Endothelial cell of umbilical vein (primary cell): ENCODE measurements at regions not wholly inside any gene's neighbourhood (a gene's known extent, or its start where the extent isn't known, plus 50 kb on each side); places are given as distances from the start of the nearest gene placed in this dataset.

Experiments
- BruUV-seq: library from RNA; stranded (reverse); fragments of 400-500 nt; replicated peaks from 2 replicates; lab custom pipeline; 2021; lab: Mats Ljungman, UMichigan
- CTCF ChIA-PET: fragments of 300-600, 350-600 bp; sonication (Branson Sonifier 250); formaldehyde crosslinking; loops from one replicate; lab custom pipeline; 2021; ENCODE audit warnings: antibody characterized with exemption, inconsistent platforms; lab: Charles Lee
- POLR2A ChIA-PET: fragments of 300-600, 350-600 bp; sonication (Branson Sonifier 250); formaldehyde crosslinking; loops from one replicate; lab custom pipeline; 2021; ENCODE audit warnings: antibody characterized with exemption, inconsistent platforms; lab: Charles Lee
- DNase-seq: peaks from one replicate; pipeline ENCODE4 v3.0.0-alpha.2; 2011; ENCODE audit warnings: low read depth, low spot score
- FAIRE-seq: peaks from 2 replicates; lab custom pipeline; 2011; peaks lifted over from hg19 to GRCh38; lab: Jason Lieb, UNC
- H2AFZ ChIP-seq: 2 replicates; pipeline ENCODE4 v1.6.0; 2012; ENCODE audit warnings: low read depth, low read length, control low read depth, inconsistent platforms
- H3K27ac ChIP-seq: 2 replicates; pipeline ENCODE4 v1.5.1; 2011; ENCODE audit warnings: low read depth, mild to moderate bottlenecking, control low read depth, low read length, moderate library complexity; ENCODE audit not compliant: insufficient read depth
- H3K27me3 ChIP-seq, 2 experiments: 2 replicates each; pipeline versions ENCODE4 v1.6.0 to v1.6.1; 2011; ENCODE audit warnings: low read length in 2 of 2, mixed read lengths in 1 of 2; ENCODE audit not compliant: control insufficient read depth in 2 of 2, insufficient read depth in 2 of 2
- H3K36me3 ChIP-seq, 2 experiments: 2 replicates in 1 of 2; 3 replicates in 1 of 2; pipeline ENCODE4 v1.5.1; 2011; ENCODE audit warnings: low read length in 2 of 2, mild to moderate bottlenecking in 1 of 2, moderate library complexity in 1 of 2; ENCODE audit not compliant: control insufficient read depth in 2 of 2, insufficient read depth in 2 of 2; ENCODE audit errors: extremely low read depth in 1 of 2
- H3K4me1 ChIP-seq: 3 replicates; pipeline ENCODE4 v1.5.1; 2011; ENCODE audit warnings: mild to moderate bottlenecking, low read length; ENCODE audit not compliant: control insufficient read depth, insufficient read depth; ENCODE audit errors: extremely low read depth
- H3K4me2 ChIP-seq: 2 replicates; pipeline ENCODE4 v1.6.1; 2011; ENCODE audit warnings: low read length, control low read depth, mixed read lengths; ENCODE audit not compliant: insufficient read depth
- H3K4me3 ChIP-seq, 3 experiments: fragments of 200-600 bp in 1 of 3; sonication (generic), shearing (Covaris generic) in 1 of 3; replicated peaks in 1 of 3; 2 replicates each; pipeline ENCODE4 v1.5.1; 2011 to 2016; ENCODE audit warnings: control low read depth in 3 of 3, low read length in 3 of 3, mild to moderate bottlenecking in 2 of 3, inconsistent platforms in 1 of 3, low read depth in 1 of 3, moderate library complexity in 1 of 3; ENCODE audit not compliant: insufficient read depth in 1 of 3
- H3K79me2 ChIP-seq: 2 replicates; pipeline ENCODE4 v1.6.0; 2012; ENCODE audit warnings: low read length, inconsistent platforms; ENCODE audit not compliant: control insufficient read depth, insufficient read depth
- H3K9ac ChIP-seq: replicated peaks from 2 replicates; pipeline ENCODE3; 2011; ENCODE audit warnings: low read length, control low read depth; ENCODE audit not compliant: insufficient read depth; ENCODE audit errors: extremely low read depth
- H3K9me1 ChIP-seq: replicated peaks from 3 replicates; pipeline ENCODE4 v1.6.0; 2011; ENCODE audit warnings: mild to moderate bottlenecking, low read length; ENCODE audit not compliant: control insufficient read depth, insufficient read depth; ENCODE audit errors: extremely low read depth
- H3K9me3 ChIP-seq: replicated peaks from 2 replicates; pipeline ENCODE4 v1.5.1; 2012; ENCODE audit warnings: low read length, inconsistent platforms; ENCODE audit not compliant: control insufficient read depth, insufficient read depth
- H4K20me1 ChIP-seq: replicated peaks from 2 replicates; pipeline ENCODE3; 2011; ENCODE audit warnings: mild to moderate bottlenecking, low read length; ENCODE audit not compliant: control insufficient read depth, insufficient read depth; ENCODE audit errors: extremely low read depth
- EZH2 ChIP-seq: IDR thresholded peaks from 2 replicates; pipeline ENCODE4 v1.6.1; 2012; ENCODE audit warnings: borderline replicate concordance, low read depth, mild to moderate bottlenecking, moderate library complexity, low read length, inconsistent platforms; ENCODE audit not compliant: severe bottlenecking
- FOS ChIP-seq: IDR thresholded peaks from 2 replicates; pipeline ENCODE4 v1.6.1; 2011; ENCODE audit warnings: mild to moderate bottlenecking, low read length, moderate library complexity, borderline replicate concordance; ENCODE audit not compliant: insufficient read depth
- GATA2 ChIP-seq: IDR thresholded peaks from 2 replicates; pipeline ENCODE4 v1.7.0; 2011; ENCODE audit warnings: low read depth, mild to moderate bottlenecking, moderate library complexity, mixed read lengths, low read length; ENCODE audit not compliant: insufficient read length, insufficient read depth
- JUN ChIP-seq: IDR thresholded peaks from 2 replicates; pipeline ENCODE4 v1.6.1; 2011; ENCODE audit warnings: borderline replicate concordance, low read depth; ENCODE audit not compliant: insufficient read length, insufficient read depth
- MYC ChIP-seq: IDR thresholded peaks from one replicate; pipeline ENCODE4 v1.6.1; 2011; ENCODE audit warnings: mild to moderate bottlenecking, low read depth, low read length
- POLR2A ChIP-seq: IDR thresholded peaks from 2 replicates; pipeline ENCODE4 v1.6.1; 2012; ENCODE audit warnings: low read depth, mild to moderate bottlenecking, control low read depth, low read length
- POLR2AphosphoS5 ChIP-seq: IDR thresholded peaks from 2 replicates; pipeline ENCODE4 v1.6.1; 2012; ENCODE audit warnings: low read depth, mild to moderate bottlenecking, control low read depth, low read length, moderate library complexity; ENCODE audit not compliant: insufficient read depth
- dilution Hi-C: fragments of 300-500 bp; cut with MboI; formaldehyde crosslinking; loops from one replicate; pipeline ENCODE4 v1.15.0; 2019; ENCODE audit warnings: low sequenced_read_pairs; ENCODE audit not compliant: extremely low pct_ligation_motif_present
- intact Hi-C: fragments of 100-400 bp; cut with micrococcal nuclease; formaldehyde crosslinking; loops from one replicate; pipeline ENCODE4 v1.10.0; 2022
- TF ChIP-seq, protein P1 (sequence below): IDR thresholded peaks from 2 replicates; pipeline ENCODE4 v1.6.1; 2011; ENCODE audit not compliant: insufficient read depth, insufficient read length
- TF ChIP-seq, protein P2 (sequence below), 2 donors: IDR thresholded peaks; 1 replicate in 1 of 2; 2 replicates in 1 of 2; pipeline ENCODE4 v1.5.1; 2011; ENCODE audit warnings: low read length in 2 of 2, mild to moderate bottlenecking in 2 of 2, moderate library complexity in 2 of 2, control low read depth in 1 of 2, inconsistent platforms in 1 of 2, low read depth in 1 of 2; ENCODE audit not compliant: insufficient read depth in 1 of 2; ENCODE audit errors: extremely low read depth in 1 of 2

DNA sequence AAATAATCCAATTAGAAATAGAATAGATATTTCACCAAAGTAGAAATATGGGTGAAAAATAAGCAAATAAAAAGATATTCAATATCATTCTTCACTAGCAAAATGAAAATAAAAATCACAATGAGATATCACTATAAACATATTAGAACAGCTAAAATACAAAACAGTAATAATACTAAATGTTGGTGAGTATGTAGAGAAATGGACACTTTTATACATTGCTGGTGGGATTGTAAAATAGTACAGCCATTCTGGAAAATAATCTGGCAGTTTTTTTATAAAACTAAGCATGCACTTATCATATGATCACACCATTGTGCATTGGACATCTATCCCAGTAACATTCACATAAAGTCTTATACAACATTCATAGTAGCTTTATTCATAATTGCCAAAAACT lies 320.2 kb upstream of the OR4E1 start:
- Histone ChIP-seq H3K9me1 (no peaks in the 10 kb centered on the region), H3K9me3 (no peaks in the 10 kb centered on the region), H3K27me3 (peaks cover 2 to 5% of the 10 kb centered on the region in 2 experiments), H3K79me2 (no peaks in the 10 kb centered on the region), H2AFZ (no peak overlapping the region), H3K9ac (no peak overlapping the region), H4K20me1 (no peaks in the 10 kb centered on the region), H3K4me1 (no peaks in the 10 kb centered on the region), H3K4me3 (no peak overlapping the region), H3K4me2 (no peak overlapping the region), H3K27ac (no peak overlapping the region), H3K36me3 (no peaks in the 10 kb centered on the region)
- TF ChIP-seq JUN (no peak), POLR2A (no peak), MYC (no peak), FOS (no peak), GATA2 (no peak), POLR2AphosphoS5 (no peak), EZH2 (no peak)
- TF ChIP-seq, protein P1, sequence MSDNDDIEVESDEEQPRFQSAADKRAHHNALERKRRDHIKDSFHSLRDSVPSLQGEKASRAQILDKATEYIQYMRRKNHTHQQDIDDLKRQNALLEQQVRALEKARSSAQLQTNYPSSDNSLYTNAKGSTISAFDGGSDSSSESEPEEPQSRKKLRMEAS, result no peak
- TF ChIP-seq, protein P2, sequence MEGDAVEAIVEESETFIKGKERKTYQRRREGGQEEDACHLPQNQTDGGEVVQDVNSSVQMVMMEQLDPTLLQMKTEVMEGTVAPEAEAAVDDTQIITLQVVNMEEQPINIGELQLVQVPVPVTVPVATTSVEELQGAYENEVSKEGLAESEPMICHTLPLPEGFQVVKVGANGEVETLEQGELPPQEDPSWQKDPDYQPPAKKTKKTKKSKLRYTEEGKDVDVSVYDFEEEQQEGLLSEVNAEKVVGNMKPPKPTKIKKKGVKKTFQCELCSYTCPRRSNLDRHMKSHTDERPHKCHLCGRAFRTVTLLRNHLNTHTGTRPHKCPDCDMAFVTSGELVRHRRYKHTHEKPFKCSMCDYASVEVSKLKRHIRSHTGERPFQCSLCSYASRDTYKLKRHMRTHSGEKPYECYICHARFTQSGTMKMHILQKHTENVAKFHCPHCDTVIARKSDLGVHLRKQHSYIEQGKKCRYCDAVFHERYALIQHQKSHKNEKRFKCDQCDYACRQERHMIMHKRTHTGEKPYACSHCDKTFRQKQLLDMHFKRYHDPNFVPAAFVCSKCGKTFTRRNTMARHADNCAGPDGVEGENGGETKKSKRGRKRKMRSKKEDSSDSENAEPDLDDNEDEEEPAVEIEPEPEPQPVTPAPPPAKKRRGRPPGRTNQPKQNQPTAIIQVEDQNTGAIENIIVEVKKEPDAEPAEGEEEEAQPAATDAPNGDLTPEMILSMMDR (IDR thresholded peaks at IDR 0.05; ENCODE audit: extremely low read depth in 1 of 2, insufficient read depth in 1 of 2, low read depth in 1 of 2, low read length in 2 of 2), result no peak
- FAIRE-seq (no peak), DNase-seq (no peak)
- POLR2A ChIA-PET, result no interaction called here
- no TSS peak for BruUV-seq
- intact Hi-C loops (no loop called here), dilution Hi-C loops (no loop called here)
- CTCF ChIA-PET, result interaction anchor here (1.1 to 12.3 kb wide), 5 partner anchors 9 to 106 kb away, joined by 3 to 184 read pairs (median 9); no protein-coding TSS in a partner anchor
